C4-2B (cell line): ENCODE measurements at regions not wholly inside any gene's neighbourhood (a gene's known extent, or its start where the extent isn't known, plus 50 kb on each side); places are given as distances from the start of the nearest gene placed in this dataset.

Experiments used
- CTCF ChIP-seq: fragments of 450-650 bp; conservative IDR thresholded peaks from 2 replicates; pipeline ENCODE4 v1.5.1; 2017; ENCODE audit warnings: mild to moderate bottlenecking
- ZFX ChIP-seq: fragments of 450-650 bp; IDR thresholded peaks from 2 replicates; pipeline ENCODE4 v1.6.1; 2017

- no peak for TF ChIP-seq CTCF
- TF ChIP-seq ZFX: no peak
Measured at GRCh38 chr15:39084674-39085530, 496.0 kb upstream of the THBS1 start.
